GM12878 (cell line): ENCODE measurements at regions not wholly inside any gene's neighbourhood (a gene's known extent, or its start where the extent isn't known, plus 50 kb on each side); places are given as distances from the start of the nearest gene placed in this dataset.
A peak's percentile ranks its signal among the peaks of the same experiment; 100 is the strongest.

Source experiments
- ATAC-seq: fragments of 200-7000 bp; cut with Tn5 transposase; 3 replicates; pipeline ENCODE4 v1.9.1; 2020; ENCODE audit warnings: mild to moderate bottlenecking, moderate library complexity
- BruUV-seq: library from RNA; stranded (reverse); fragments of 400-500 nt; replicated peaks from 2 replicates; lab custom pipeline; 2021; lab: Mats Ljungman, UMichigan
- CTCF ChIA-PET: fragments of 300-600 bp; sonication (Branson Sonifier 250); formaldehyde crosslinking; extraction: SDS; loops from one replicate; lab custom pipeline; 2021; ENCODE audit warnings: inconsistent platforms; lab: Yijun Ruan, JAX
- POLR2A ChIA-PET: fragments of 350-600 bp; formaldehyde crosslinking; extraction: SDS; loops from one replicate; lab custom pipeline; 2021; ENCODE audit warnings: inconsistent platforms; lab: Charles Lee
- RAD21 ChIA-PET: fragments of 300-600 bp; sonication (Branson Sonifier 250); formaldehyde crosslinking; loops from one replicate; lab custom pipeline; 2023; ENCODE audit warnings: antibody characterized with exemption; ENCODE audit not compliant: unreplicated experiment; lab: Charles Lee
- SMC1A ChIA-PET: fragments of 300-600 bp; sonication (Branson Sonifier 250); formaldehyde crosslinking; loops from one replicate; lab custom pipeline; 2023; ENCODE audit not compliant: unreplicated experiment, uncharacterized antibody; lab: Charles Lee
- DNase-seq: peaks from one replicate; pipeline ENCODE4 v3.0.0-alpha.2; 2011; ENCODE audit warnings: low read depth, low spot score
- FAIRE-seq: peaks from 3 replicates; lab custom pipeline; 2011; peaks lifted over from hg19 to GRCh38; lab: Jason Lieb, UNC
- H2AFZ ChIP-seq: 2 replicates; pipeline ENCODE4 v1.6.0; 2011; ENCODE audit warnings: low read depth, low read length, control low read depth; ENCODE audit not compliant: control insufficient read depth
- H3K27ac ChIP-seq: 2 replicates; pipeline ENCODE4 v1.5.1; 2011; ENCODE audit warnings: control low read depth; ENCODE audit not compliant: control insufficient read depth, insufficient read depth
- H3K27me3 ChIP-seq, 2 experiments: replicated peaks in 1 of 2; 2 replicates each; pipeline versions ENCODE4 v1.6.0 to v1.6.1; 2011; ENCODE audit warnings: low read length in 1 of 2; ENCODE audit not compliant: control insufficient read depth in 2 of 2, insufficient read depth in 2 of 2
- H3K36me3 ChIP-seq, 2 experiments: 2 replicates each; pipeline ENCODE4 v1.5.1; 2011; ENCODE audit warnings: low read length in 1 of 2; ENCODE audit not compliant: control insufficient read depth in 2 of 2, insufficient read depth in 2 of 2
- H3K4me1 ChIP-seq: 2 replicates; pipeline ENCODE4 v1.6.1; 2011; ENCODE audit warnings: mild to moderate bottlenecking, low read length, moderate library complexity, mixed read lengths; ENCODE audit not compliant: control insufficient read depth, insufficient read depth
- H3K4me2 ChIP-seq: 2 replicates; pipeline ENCODE4 v1.6.0; 2011; ENCODE audit warnings: control low read depth; ENCODE audit not compliant: control insufficient read depth, insufficient read depth
- H3K4me3 ChIP-seq: fragments of 200-600 bp; sonication (generic); 2 replicates; pipeline ENCODE4 v1.5.1; 2016
- H3K79me2 ChIP-seq: 2 replicates; pipeline ENCODE4 v1.6.0; 2011; ENCODE audit warnings: low read length; ENCODE audit not compliant: control insufficient read depth, insufficient read depth
- H3K9ac ChIP-seq: 2 replicates; pipeline ENCODE4 v1.8.0; 2011; ENCODE audit warnings: low read length, control low read depth, mixed read lengths; ENCODE audit not compliant: control insufficient read depth, insufficient read depth
- H3K9me3 ChIP-seq: replicated peaks from 3 replicates; pipeline ENCODE4 v1.5.1; 2011; ENCODE audit warnings: mild to moderate bottlenecking, low read length; ENCODE audit not compliant: control insufficient read depth, insufficient read depth
- H4K20me1 ChIP-seq: 2 replicates; pipeline ENCODE4 v1.6.0; 2011; ENCODE audit not compliant: control insufficient read depth, insufficient read depth
- ATF2 ChIP-seq: IDR thresholded peaks from 2 replicates; pipeline ENCODE4 v1.6.1; 2012; ENCODE audit warnings: low read length, inconsistent platforms
- EGR1 ChIP-seq, 2 experiments: IDR thresholded peaks; 1 replicate in 1 of 2; 2 replicates in 1 of 2; pipeline ENCODE4 v1.6.1; 2011 to 2012; ENCODE audit warnings: low read depth in 2 of 2, low read length in 2 of 2, borderline replicate concordance in 1 of 2, mild to moderate bottlenecking in 1 of 2, moderate library complexity in 1 of 2
- HCFC1 ChIP-seq: fragments of 150-350 bp; IDR thresholded peaks from 2 replicates; pipeline ENCODE4 v1.6.1; 2014; ENCODE audit warnings: low read length
- SPI1 ChIP-seq: IDR thresholded peaks from 2 replicates; pipeline ENCODE4 v1.6.1; 2011; ENCODE audit warnings: low read depth, mild to moderate bottlenecking, low read length, moderate library complexity, borderline replicate concordance; ENCODE audit not compliant: insufficient read depth
- WGBS: methylation state at CpG from one replicate; pipeline ENCODE4 v1.1.6; 2016; ENCODE audit warnings: low lambda C conversion rate; ENCODE audit not compliant: insufficient replicate concordance, insufficient coverage; ENCODE audit errors: missing lambda C conversion rate; 5-methylcytosine and 5-hydroxymethylcytosine counted together
- in situ Hi-C: fragments of 300-500 bp; cut with MboI; formaldehyde crosslinking; loops from 9 replicates; pipeline ENCODE4 v1.14.3; 2018; ENCODE audit warnings: mixed read lengths
- intact Hi-C: fragments of 100-400 bp; cut with micrococcal nuclease; formaldehyde crosslinking; loops from one replicate; pipeline ENCODE4 v1.14.2; 2022; ENCODE audit not compliant: unreplicated experiment

GRCh38 chr3:117010318-117010717 is 300.7 kb downstream of the TUSC7 start:
- no peaks in the 10 kb centered on the region for H3K27me3 ChIP-seq
- H3K4me3 ChIP-seq, result no peak overlapping the region
- H3K4me1 ChIP-seq, result no peaks in the 10 kb centered on the region
- FAIRE-seq, result no peak
- H3K4me2 ChIP-seq, result no peak overlapping the region
- no peak overlapping the region for H3K27ac ChIP-seq
- RAD21 ChIA-PET, result interaction anchor here (1.0 to 1.2 kb wide), 2 partner anchors 9 to 239 kb away, joined by 3 read pairs; no protein-coding TSS in a partner anchor
- SMC1A ChIA-PET, result interaction anchor here (1.1 to 1.5 kb wide), 2 partner anchors 9 to 13 kb away, joined by 3 to 4 read pairs; no protein-coding TSS in a partner anchor
- CTCF ChIA-PET, result interaction anchor here (1.6 kb wide), 1 partner anchor 11 kb away, joined by 6 read pairs; no protein-coding TSS in a partner anchor
- no peaks in the 10 kb centered on the region for H3K79me2 ChIP-seq
- POLR2A ChIA-PET, result no interaction called here
- no peaks in the 10 kb centered on the region for H4K20me1 ChIP-seq
- 9% methylated on average over 1 of the region's 1 CpG for WGBS
- in situ Hi-C loops, result loop anchor here (10.0 kb wide), 1 partner anchor 514 kb away; no protein-coding TSS in a partner anchor
- BruUV-seq, result no TSS peak
- H3K36me3 ChIP-seq, result no peaks in the 10 kb centered on the region
- H3K9me3 ChIP-seq, result no peaks in the 10 kb centered on the region
- TF ChIP-seq HCFC1, result no peak
- TF ChIP-seq SPI1, result peak; percentile 17; the same call in 1 of the 2 replicates
- TF ChIP-seq EGR1 (IDR thresholded peaks at IDR 0.05; ENCODE audit: borderline replicate concordance in 1 of 2, low read depth in 2 of 2, low read length in 2 of 2), result no peak
- TF ChIP-seq ATF2, result no peak
- ATAC-seq, result peak; percentile 24; the same call in 2 of the 3 replicates
- H3K9ac ChIP-seq, result no peak overlapping the region
- no peak for DNase-seq
- intact Hi-C loops, result no loop called here
- no peak overlapping the region for H2AFZ ChIP-seq
